Upper lobe of right lung (tissue), 1 donor: ENCODE measurements at regions not wholly inside any gene's neighbourhood (a gene's known extent, or its start where the extent isn't known, plus 50 kb on each side); places are given as distances from the start of the nearest gene placed in this dataset.
A peak's percentile ranks its signal among the peaks of the same experiment; 100 is the strongest.

ENCODE experiments used
- ATAC-seq: fragments of 200-7000 bp; cut with Tn5 transposase; one replicate; pipeline ENCODE4 v1.9.1; 2020; ENCODE audit warnings: mild to moderate bottlenecking, moderate library complexity
- DNase-seq: peaks from one replicate; pipeline ENCODE4 v3.0.0-alpha.2; 2020
- H3K27ac ChIP-seq: fragments of 200-600 bp; one replicate; pipeline ENCODE4 v1.8.0; 2022
- H3K27me3 ChIP-seq: fragments of 200-600 bp; one replicate; pipeline ENCODE4 v1.8.0; 2022; ENCODE audit warnings: mild to moderate bottlenecking
- H3K36me3 ChIP-seq: fragments of 200-600 bp; one replicate; pipeline ENCODE4 v1.8.0; 2022
- H3K4me1 ChIP-seq: fragments of 200-600 bp; one replicate; pipeline ENCODE4 v1.8.0; 2022
- H3K4me3 ChIP-seq: fragments of 200-600 bp; one replicate; pipeline ENCODE4 v1.8.0; 2022; ENCODE audit warnings: mild to moderate bottlenecking
- H3K9me3 ChIP-seq: fragments of 200-600 bp; one replicate; pipeline ENCODE4 v1.8.0; 2022
- CTCF ChIP-seq: fragments of 200-600 bp; IDR thresholded peaks from one replicate; pipeline ENCODE4 v1.8.0; 2022; ENCODE audit warnings: antibody characterized with exemption
- intact Hi-C: fragments of 100-400 bp; cut with DNase I; formaldehyde crosslinking; loops from one replicate; pipeline ENCODE4 v1.11.0; 2022
- donor health status: DM: no; HTN: yes; CAD: no; lungs with severe emphysema.

GRCh38 chr10:130804281-130804680 lies 507.2 kb downstream of the TCERG1L start:
- H3K4me1 ChIP-seq, result no peaks in the 10 kb centered on the region

GRCh38 chr10:130804778-130805634 lies 506.5 kb downstream of the TCERG1L start:
- intact Hi-C loops, result no loop called here
- no peak for TF ChIP-seq CTCF
- ATAC-seq (no peak), DNase-seq (peak; percentile 30)
- H3K27me3 ChIP-seq, result no peaks in the 10 kb centered on the region
- no peak overlapping the region for H3K4me3 ChIP-seq
- H3K4me1 ChIP-seq, result no peaks in the 10 kb centered on the region
- H3K9me3 ChIP-seq, result no peaks in the 10 kb centered on the region
- H3K36me3 ChIP-seq, result no peaks in the 10 kb centered on the region
- H3K27ac ChIP-seq, result no peak overlapping the region

More at GRCh38 chr10:130804281-130804680, 507.2 kb downstream of the TCERG1L start:
- Histone ChIP-seq H3K9me3 (no peaks in the 10 kb centered on the region), H3K36me3 (no peaks in the 10 kb centered on the region), H3K27me3 (no peaks in the 10 kb centered on the region), H3K27ac (no peak overlapping the region), H3K4me3 (no peak overlapping the region)
- ATAC-seq (no peak), DNase-seq (peak; percentile 17)
- TF ChIP-seq CTCF, result no peak
- intact Hi-C loops, result no loop called here

- H3K9me3 ChIP-seq, result no peaks in the 10 kb centered on the region
- ATAC-seq (no peak), DNase-seq (peak; percentile 20)
- no peaks in the 10 kb centered on the region for H3K36me3 ChIP-seq
- TF ChIP-seq CTCF, result no peak
- H3K27me3 ChIP-seq, result no peaks in the 10 kb centered on the region
- intact Hi-C loops, result no loop called here
- no peak overlapping the region for H3K4me3 ChIP-seq
- no peaks in the 10 kb centered on the region for H3K4me1 ChIP-seq
- H3K27ac ChIP-seq, result no peak overlapping the region
These were observed 505.9 kb downstream of the TCERG1L start for GRCh38 chr10:130805635-130806030.

GRCh38 chr10:130806426-130806825 lies 505.1 kb downstream of the TCERG1L start:
- ATAC-seq, result no peak

GRCh38 chr10:130807096-130807495 lies 504.4 kb downstream of the TCERG1L start:
- Histone ChIP-seq H3K27me3 (no peaks in the 10 kb centered on the region), H3K4me1 (no peaks in the 10 kb centered on the region), H3K27ac (no peak overlapping the region), H3K4me3 (no peak overlapping the region), H3K36me3 (no peaks in the 10 kb centered on the region), H3K9me3 (no peaks in the 10 kb centered on the region)
- TF ChIP-seq CTCF, result no peak
- intact Hi-C loops, result no loop called here
- ATAC-seq (no peak), DNase-seq (peak; percentile 33)

More at GRCh38 chr10:130806426-130806825, 505.1 kb downstream of the TCERG1L start:
- H3K27ac ChIP-seq, result no peak overlapping the region
- H3K27me3 ChIP-seq, result no peaks in the 10 kb centered on the region
- H3K9me3 ChIP-seq, result no peaks in the 10 kb centered on the region
- no peak for TF ChIP-seq CTCF
- intact Hi-C loops, result no loop called here
- DNase-seq, result peak; percentile 32
- no peaks in the 10 kb centered on the region for H3K4me1 ChIP-seq
- H3K4me3 ChIP-seq, result no peak overlapping the region
- H3K36me3 ChIP-seq, result no peaks in the 10 kb centered on the region
